NAMALWA (cell line): ENCODE measurements at regions not wholly inside any gene's neighbourhood (a gene's known extent, or its start where the extent isn't known, plus 50 kb on each side); places are given as distances from the start of the nearest gene placed in this dataset.

Experiments used
- DNase-seq: peaks from one replicate; pipeline ENCODE4 v3.0.0-alpha.2; 2015; ENCODE audit warnings: low spot score

DNA sequence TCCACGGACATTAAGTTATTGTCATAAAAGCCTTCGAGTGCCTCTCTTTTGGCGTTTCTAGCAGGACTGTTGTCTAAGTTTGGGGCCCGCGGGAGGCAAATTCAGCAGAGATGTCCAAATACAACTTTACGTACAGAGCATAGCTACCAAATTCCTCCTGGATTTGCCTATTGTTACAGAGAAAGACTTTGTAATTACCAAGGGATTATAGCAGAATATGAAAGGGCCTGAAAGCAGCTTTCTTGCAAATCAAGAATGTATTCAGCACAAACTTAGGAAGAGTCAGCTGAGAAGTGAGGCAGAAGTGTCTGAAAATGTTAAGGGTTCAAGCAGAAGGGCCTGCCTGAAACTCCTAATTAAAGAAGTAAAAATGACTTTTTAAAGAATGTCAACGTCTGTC, 1053.5 kb upstream of the TENM3 start:
- DNase-seq: no peak

DNA sequence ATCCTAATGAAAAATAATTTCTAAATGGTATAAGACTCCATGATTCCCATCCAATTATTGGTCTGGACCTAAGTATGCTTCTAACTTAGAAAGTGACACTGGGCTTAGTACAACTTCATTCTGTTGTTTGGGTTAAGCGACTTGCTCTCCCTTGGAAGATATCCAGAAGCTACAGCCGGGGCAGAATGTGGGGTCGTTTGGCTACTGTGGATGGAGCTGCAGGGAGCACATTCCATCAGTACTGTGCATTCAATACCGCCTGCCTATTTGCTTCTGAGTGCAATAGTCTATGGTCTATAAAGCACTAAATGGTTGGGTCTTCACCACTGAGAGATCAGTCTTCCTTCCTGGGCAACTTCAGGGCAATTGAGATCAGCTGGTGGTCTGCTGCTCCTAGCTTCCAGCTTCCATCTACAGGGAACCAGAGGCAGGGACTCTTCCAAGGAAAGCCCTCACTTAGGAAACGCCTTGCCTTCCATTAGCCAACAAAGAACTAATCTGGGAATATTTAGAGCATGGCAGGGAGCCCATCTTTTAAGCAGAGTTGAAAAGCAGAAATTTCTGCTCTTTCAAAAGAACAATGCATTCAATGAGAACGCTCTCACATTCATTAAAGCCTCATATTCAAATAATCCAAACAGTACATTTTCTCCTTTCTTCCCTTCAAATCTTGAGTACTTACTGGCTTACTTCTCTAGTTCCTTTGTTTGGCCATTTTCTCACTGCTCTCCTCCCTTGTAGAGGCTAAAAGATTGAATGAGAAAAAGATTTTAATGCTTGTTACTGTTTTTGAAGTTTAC, 1049.9 kb upstream of the TENM3 start:
- DNase-seq: no peak

DNA sequence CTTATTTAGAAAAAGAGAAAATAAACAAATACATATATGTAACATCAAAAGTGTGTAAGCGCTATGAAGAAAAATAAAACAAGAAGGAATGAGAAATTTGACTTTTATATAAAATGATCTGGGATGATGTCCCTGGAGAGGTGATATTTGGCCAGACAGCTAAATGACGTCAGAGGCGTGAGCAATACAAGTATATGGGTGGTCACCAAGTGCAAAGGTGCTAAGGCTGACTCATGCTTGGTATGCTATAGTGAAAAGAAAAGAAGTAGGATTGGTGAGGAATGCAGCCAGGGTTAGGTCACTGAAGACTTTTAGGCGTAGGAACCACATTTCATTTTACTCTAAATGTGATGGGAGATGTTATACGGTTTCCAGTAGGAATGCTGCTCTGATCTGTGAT, 1049.1 kb upstream of the TENM3 start:
- no peak for DNase-seq

DNA sequence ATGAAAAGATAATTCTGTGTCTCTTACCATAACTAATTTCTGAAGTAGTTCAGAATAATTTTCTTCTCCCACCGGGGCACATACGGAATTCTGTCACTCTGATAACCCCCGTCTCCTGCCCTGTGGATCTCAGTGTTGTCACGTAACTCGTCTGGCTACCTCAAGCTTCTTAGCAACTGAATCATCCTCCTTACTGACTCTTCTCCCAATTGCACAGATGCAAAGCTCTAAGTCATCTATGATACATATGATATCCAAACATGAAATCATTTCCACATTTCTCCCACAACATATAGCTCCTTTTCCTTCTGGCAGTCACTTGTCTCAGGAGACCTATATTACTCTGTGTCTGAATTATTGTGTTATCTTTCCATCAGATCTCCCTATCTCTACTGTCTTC, 1043.1 kb upstream of the TENM3 start:
- DNase-seq: no peak

DNA sequence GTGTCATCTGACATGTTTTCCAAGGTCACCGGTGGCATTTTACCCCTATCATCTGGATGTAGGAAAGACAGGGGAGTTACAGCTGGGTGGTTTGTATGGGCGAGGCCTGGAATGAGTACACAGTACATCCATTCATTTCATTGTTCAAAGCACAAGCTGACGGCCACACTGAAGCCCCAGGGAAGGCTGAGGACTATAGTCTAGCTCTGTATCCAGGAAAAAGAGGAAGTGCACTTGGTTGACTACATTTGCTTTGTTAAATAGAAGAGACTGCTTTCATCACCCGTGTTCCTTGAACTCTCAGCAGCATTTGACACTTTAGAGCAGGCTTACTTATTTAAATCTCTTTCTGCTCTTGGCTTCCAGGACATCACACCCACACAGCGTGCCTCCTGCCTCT, 1041.0 kb upstream of the TENM3 start:
- peak; percentile 7 for DNase-seq

DNA sequence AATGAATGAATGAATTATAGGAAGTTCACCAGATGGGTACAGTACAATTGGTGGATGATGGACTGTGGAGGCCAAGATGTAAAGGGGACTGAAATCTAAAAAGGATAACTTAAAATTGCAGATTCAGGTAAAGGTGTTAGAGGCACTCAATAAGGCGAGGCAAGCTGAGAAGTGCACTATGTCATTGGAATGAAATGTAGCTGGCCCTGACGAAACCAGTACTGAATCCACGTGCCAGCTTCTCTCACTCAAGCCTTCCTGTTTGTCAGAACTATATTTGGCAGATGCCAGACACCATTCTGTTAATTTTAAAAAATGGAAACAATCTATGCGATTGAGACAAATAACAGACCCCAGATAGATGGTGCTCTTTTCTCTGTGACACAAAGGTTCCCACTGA, 1039.1 kb upstream of the TENM3 start:
- no peak for DNase-seq

DNA sequence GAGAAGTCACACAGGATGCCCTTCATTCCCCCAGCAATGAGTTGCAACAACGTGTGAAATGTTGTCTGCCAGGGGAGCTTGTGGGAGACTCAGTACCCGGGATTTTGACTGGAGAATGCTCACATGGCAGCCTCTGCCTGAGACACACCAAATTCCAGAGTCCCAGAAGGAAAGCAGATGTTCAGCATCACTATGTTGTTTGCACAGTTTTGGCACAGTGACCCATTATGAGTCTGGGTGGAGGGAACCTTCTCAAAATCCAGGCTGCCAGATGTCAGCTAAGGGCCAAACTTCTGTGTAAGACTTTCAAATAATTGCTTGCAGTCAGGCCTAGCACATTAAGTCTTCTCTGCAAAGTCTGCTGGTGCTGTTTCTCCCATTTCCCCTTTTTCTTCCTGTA, 1029.7 kb upstream of the TENM3 start:
- DNase-seq: no peak

DNA sequence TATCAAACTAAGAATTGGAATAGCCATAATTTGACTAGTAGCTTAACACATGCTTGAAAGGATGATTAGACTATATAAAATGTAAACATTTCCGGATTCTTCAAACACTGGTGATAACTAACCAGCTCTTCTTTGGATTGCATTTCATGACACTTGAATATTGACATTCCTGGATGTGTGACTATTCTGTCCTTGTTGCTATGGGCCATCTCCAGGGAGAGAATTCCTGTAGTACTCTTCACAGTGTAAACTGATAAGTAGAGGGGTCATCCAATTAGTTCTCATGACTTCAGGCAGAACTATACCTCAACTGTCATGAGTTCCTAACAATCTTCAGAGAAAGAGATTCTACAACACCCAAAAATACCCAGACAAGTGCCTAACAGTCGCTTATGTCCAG, 1026.7 kb upstream of the TENM3 start:
- DNase-seq: no peak

DNA sequence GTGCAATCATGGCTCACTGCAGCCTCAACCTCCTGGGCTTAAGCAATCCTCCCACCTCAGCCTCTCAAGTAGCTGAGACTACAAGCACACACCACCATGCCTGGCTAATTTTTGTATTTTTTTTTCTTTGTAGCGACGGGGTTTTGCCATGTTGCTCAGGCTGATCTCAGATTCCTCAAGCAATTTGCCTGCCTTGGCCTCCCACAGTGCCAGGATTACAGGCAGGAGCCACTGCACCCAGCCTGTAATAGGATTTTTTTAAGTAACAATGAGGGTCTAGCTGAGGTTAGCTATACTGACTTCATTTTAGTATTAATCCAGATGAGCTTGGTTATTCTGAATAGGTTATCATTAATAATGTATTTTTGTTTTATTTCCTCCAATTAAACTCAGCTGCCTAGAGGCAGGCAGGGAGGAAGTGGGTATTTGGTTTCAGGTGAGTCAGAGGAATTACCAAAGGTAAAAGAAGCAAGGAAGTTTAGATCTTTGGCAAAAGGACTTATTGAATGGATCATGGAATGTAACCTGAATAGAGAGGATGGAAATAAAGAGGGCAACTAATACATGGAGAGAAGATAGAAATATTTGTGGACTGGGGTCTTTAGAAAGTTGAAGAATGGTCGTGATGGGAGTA, 1023.3 kb upstream of the TENM3 start:
- DNase-seq: no peak

DNA sequence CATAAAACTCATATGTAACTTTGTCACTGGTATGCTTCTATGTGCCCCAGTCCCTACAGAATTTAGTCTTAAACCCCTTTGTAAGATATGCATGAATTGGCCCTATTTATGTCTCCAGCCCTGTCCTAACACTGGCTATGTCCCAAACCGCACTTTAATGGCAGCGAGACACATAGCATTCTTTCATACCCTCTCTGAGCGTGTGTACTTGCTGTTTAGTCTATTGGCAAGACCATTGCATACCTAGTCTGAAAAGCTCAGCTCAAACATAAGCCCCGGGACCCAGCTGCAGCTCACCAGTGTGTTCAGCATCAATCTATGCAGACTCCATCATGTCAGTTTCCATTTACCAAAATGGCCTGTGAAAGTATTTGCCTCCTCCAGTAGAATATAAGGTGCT, 1018.4 kb upstream of the TENM3 start:
- DNase-seq: peak; percentile 2

DNA sequence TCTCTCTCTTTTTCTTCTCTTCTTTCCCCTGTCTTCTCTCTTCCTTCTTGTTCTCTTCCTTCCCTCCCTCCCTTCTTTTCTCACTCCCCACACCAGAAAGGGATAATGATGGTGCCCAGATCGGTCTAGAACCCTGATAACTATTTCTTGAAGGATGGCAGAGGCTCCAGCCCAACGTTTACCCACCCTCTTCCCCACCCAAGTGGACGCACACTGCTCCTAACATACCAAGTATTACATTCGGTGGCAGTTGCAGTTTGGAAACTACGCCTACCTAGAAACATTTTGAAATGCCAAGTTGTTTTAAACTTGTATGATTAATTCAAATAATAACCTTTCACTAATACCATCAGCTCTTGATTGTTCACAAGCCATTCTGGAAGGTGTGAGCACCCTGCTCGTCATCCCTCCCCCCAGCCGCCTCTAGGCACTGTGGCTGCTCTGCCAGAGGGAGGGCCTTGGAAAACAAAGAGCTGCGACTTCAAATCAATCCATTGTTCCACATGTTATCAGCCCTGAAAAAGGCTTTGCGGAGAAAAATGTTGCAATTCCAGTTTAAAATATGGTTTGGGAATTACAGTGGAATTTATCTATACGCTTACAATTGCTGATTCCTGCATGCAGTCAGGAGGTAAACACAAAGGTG, 1017.5 kb upstream of the TENM3 start:
- no peak for DNase-seq

DNA sequence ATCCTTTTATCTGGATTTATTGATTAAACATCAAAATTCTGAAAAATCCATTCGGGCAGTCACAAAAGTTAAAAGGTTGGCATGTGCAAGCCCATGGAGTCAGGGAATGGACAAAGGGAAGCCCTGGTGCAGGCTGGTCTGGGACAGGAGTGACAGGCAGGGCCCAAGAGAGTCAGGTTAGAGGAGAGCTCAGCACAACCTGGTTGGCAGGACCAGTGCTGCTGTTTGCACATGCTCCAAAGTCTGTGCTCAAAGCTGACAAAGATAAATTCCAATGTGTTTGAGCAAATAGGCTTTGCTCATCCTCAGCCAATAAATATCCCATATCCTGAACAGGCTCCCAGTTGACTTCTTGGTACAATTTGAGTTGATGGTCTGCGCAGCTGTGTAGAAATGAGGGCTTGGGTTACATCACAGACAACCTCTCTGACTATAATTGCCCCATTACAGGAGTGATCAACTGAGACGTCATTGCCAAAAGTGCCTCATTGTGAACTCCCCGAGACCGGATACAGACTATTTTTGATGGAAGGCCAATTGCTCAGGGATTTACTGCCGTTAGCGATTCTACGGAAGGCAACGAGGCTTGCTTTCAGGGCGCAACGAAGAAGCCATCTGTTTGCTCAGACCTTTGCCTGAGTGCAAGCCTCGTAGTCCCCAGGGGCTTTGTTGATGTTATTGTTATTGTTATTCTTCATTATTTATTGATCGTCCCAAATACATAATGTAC, 1008.1 kb upstream of the TENM3 start:
- DNase-seq: no peak

DNA sequence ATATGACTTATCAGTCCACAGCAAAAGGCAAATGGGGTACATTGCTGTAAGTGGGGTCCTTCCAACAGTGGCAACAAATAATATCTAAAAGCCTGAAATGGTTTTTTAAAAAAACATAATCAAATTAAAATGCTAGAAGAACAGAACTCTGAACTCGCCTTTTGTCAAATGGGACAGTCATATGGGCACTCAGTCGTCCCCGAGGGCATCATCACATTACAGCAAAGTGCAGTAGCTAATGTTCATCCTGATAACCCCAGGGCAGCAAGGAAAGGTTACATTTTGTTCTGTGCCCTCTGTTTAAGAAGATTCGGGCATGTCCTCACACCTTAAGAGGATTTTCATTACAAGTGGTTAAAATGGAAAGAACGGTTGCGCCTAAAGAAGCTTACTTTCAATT, 997.9 kb upstream of the TENM3 start:
- no peak for DNase-seq

DNA sequence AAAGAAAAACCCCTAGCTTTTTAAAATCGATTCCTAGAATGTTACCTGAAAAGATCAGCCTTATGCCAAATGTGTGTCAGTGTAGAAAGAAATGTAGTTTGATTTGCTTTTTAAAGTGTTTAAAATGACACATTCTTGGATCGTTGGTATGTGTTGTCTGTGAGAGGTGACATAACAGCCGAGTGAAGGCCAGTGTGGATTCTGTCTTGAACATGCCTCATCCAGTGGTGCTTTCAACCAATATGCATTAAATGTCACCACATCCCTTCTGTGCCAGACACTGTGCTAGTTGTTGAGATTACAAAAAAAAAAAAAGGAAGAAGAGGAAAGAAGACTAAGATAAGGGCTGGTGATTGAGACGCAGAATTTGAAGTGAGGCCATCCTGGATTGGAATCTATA, 994.2 kb upstream of the TENM3 start:
- no peak for DNase-seq

DNA sequence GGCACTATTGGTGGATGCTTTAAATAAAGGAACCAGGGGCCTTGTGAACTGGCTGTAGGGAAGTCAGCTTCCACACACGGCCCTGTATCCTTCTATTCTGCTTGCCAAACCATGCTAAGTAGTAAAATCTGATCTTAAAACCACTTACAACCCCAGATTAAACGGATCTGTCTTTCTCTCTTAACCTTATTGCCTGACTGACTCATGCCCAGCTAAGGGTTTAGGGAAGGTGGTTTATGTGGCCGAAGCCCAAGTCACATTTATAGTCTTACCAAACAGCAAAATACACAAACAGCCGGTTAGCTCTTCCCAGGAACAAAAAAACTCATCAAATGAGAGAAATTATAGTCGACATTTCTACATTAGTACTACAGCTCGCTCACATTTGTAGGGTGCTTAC, 988.4 kb upstream of the TENM3 start:
- no peak for DNase-seq

DNA sequence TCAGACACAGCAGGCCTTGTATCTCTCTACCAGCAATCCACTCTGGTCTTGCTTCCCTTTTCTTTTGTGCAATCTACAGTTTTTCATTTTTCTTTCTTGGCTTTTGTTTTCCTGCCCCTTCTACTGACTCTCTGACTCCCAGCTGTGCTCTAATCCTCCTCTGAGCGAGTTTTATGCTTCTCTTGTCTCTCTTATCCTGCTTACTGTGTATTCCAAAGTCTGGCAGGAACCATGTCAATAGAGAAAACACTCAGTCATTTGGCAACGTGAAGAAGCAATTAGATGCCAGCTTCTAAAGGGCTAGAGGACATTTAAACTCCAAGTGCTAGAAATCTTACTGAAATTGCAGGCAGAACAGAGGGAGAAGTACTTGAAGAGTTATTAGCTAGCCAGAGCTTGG, 984.6 kb upstream of the TENM3 start:
- DNase-seq: no peak

DNA sequence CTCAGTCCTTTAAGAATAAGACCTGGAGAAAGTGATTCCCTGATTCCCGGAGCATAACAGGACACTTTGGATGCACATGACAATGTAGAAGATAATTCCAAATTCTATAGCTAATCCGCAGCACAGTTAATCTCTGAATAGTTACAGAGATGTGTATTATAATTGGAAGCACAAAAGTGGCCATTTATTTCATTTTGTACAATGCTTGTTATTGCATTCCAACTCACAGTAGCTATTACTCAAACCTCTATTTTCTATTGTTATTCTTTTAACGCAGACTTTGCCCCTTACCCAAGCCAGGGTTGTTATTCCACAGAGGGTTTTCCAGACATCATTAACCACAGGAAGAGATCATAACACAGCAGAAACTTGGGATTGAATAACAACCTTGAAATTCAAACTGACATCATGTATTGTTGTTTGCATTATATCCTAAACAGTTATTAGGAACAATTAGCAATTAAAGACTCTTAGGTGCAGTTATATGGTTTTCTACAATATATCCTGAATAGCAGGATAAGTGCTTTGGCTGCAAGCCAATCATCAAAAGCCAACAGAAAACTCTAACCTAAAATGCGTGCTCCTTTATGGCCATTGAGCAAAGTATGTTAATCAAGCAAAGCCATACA, 984.0 kb upstream of the TENM3 start:
- no peak for DNase-seq

DNA sequence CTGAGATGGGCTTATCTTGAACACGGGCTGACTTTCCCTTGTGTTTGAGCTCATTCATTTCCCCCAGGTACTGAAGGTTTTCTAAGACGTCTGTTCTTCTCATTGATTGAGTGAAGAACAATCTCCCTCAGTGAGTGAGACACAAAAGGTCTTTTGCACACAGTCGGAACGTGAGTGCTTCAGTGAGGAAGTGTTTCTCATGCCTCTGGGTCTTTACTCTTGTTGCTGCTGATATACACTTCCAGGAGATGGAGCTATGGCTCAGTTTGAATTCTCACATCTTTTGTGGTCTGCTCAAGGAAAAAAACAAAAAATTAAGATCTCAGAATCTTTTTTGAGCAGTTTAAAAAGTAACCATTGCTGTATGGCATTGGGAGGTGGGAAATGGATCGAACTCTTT, 981.9 kb upstream of the TENM3 start:
- peak; percentile 55 for DNase-seq

DNA sequence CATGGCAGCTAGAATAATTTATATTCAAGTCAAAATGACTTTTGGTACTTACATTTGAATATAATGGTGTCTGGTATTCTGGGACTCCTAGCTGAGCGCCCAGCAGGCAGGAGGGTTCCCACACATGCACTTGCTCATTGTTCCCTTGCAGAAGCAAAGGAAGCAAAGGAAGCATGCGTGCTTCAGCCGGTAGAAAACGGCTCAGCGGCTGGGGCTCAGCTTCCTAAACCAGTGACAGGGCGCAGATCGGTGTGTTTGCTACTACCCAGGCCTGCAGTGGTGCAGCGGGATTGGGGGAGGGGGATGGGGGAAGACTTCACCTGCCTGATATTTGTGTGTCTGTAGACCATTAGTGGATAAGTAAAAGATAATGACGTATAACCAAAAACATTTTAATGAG, 978.3 kb upstream of the TENM3 start:
- DNase-seq: no peak

DNA sequence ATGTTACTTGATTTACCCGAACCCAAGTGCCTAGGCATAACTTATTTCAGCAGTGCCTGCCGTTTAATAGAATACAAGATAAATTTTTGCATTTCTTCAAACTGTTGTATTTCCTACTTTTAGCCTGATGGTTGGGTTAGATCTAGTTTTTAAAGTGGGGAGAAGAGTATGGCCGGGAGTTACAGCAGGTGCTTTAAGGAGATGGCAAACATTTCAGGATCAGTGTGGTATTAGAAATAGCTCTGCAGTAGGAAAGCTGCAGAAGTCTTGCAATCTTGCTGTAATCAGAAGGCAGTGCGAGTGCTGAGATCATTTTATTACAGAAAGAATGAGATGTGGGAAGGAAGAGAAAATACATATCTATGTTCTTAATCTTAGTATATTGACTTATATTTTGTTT, 977.8 kb upstream of the TENM3 start:
- DNase-seq: no peak

DNA sequence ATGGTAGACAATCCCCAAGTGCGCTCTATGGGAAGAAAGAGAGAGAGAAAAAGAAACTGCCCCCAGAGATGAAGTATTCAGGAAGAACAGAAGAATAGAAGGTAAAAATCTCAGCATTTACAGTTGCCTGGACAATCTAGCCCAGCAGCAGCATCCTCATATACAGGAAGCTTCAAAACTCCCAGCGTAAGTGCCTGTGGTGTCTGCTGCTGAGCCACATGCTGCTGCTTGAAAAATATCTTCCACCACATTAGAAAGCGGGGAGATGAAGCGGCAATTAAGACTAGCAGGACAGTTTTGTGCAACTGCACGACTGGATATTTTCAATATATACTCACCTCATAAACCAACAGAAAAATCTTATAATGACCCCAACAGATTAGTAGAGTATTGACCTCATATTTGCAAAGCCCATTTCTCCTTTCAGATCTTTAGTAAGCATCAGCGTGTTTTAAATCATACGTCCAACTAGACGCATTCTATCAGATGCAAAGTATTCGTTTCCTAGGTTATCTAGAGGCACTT, 972.0 kb upstream of the TENM3 start:
- no peak for DNase-seq

DNA sequence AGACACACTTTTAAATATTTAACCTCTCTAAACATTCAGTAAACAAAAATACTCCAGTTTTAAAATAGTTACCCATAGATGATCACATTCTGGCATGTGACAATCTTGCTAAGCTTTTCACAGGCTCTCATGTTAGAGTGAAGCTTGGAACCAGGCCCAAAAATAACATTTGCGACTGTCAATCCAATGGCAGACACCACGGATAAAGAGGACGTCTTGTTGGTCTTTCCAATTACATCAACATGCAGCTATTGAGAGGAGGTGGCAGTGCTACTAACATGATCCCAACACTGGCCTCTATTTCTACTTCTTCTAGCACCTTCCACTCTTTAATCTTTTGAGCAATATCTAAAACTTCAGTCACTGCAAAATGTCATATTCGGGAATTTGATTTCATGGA, 970.8 kb upstream of the TENM3 start:
- no peak for DNase-seq
